ENCODE measurements at regions not wholly inside any gene's neighbourhood (a gene's known extent, or its start where the extent isn't known, plus 50 kb on each side); places are given as distances from the start of the nearest gene placed in this dataset.

DNA sequence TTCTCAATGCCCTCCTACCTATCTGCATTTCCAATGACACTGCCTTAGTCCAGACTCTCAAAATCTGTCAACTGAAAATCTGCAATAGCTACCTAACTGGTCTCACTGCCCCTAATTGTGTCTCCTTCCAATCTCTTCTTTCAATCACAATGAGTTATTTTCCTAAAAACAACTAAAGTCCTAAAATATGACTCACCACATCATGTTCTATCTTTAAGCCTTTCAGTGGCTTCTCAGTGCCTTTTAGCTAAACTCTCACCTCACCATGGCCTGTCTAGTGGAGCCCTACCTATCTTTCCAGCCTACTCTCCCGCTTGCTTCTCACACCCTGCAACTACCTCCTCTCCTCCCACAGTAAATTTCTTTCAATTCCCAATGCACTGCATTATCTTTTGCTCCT, 220.9 kb upstream of the PKDCC start:
- peaks cover 2% of the 10 kb centered on the region for H3K27me3 ChIP-seq (ENCODE audit: control insufficient read depth, insufficient read depth, low read length)
- no peaks in the 10 kb centered on the region for H3K4me1 ChIP-seq (ENCODE audit: control insufficient read depth, extremely low read depth, insufficient read depth, low read length)
- H3K79me2 ChIP-seq (ENCODE audit: control insufficient read depth, insufficient read depth, low read length): no peaks in the 10 kb centered on the region
- H3K4me2 ChIP-seq (ENCODE audit: extremely low read depth, insufficient read depth, low read length): no peak overlapping the region
- DNase-seq (ENCODE audit: low read depth in 2 of 2): no peak
- H4K20me1 ChIP-seq (ENCODE audit: control insufficient read depth, extremely low read depth, insufficient read depth, low read length): no peaks in the 10 kb centered on the region
- H3K27ac ChIP-seq (ENCODE audit: insufficient read depth, low read length): no peak overlapping the region
- no peak overlapping the region for H3K9ac ChIP-seq (ENCODE audit: insufficient read depth, low read length)
- H3K36me3 ChIP-seq (ENCODE audit: control insufficient read depth, insufficient read depth, low read length): no peaks in the 10 kb centered on the region
- no peak overlapping the region for H2AFZ ChIP-seq (ENCODE audit: low read length)
- no peaks in the 10 kb centered on the region for H3K9me3 ChIP-seq (ENCODE audit: control insufficient read depth, insufficient read depth, low read depth, low read length)
- TF ChIP-seq CTCF (conservative IDR thresholded peaks at IDR 0.05 in 1 of 2, IDR thresholded peaks at IDR 0.05 in 1 of 2; ENCODE audit: low read depth in 1 of 2, low read length in 2 of 2) (no peak), EZH2 (IDR thresholded peaks at IDR 0.05; ENCODE audit: low read length, missing control alignments) (no peak)
- no peak overlapping the region for H3K4me3 ChIP-seq (replicated peaks in 1 of 4; ENCODE audit: control extremely low read depth in 1 of 4, insufficient read depth in 1 of 4, low read depth in 3 of 4, low read length in 4 of 4)

- Histone ChIP-seq H3K9ac (ENCODE audit: insufficient read depth, low read length) (no peak overlapping the region), H3K4me2 (ENCODE audit: extremely low read depth, insufficient read depth, low read length) (no peak overlapping the region), H3K36me3 (ENCODE audit: control insufficient read depth, insufficient read depth, low read length) (no peaks in the 10 kb centered on the region), H3K27me3 (ENCODE audit: control insufficient read depth, insufficient read depth, low read length) (peaks cover 6% of the 10 kb centered on the region), H3K27ac (ENCODE audit: insufficient read depth, low read length) (no peak overlapping the region), H2AFZ (ENCODE audit: low read length) (no peak overlapping the region), H3K9me3 (ENCODE audit: control insufficient read depth, insufficient read depth, low read depth, low read length) (no peaks in the 10 kb centered on the region), H3K4me1 (ENCODE audit: control insufficient read depth, extremely low read depth, insufficient read depth, low read length) (no peaks in the 10 kb centered on the region), H4K20me1 (ENCODE audit: control insufficient read depth, extremely low read depth, insufficient read depth, low read length) (no peaks in the 10 kb centered on the region), H3K79me2 (ENCODE audit: control insufficient read depth, insufficient read depth, low read length) (no peaks in the 10 kb centered on the region), H3K4me3 (replicated peaks in 1 of 4; ENCODE audit: control extremely low read depth in 1 of 4, insufficient read depth in 1 of 4, low read depth in 3 of 4, low read length in 4 of 4) (no peak overlapping the region)
- no peak for DNase-seq (ENCODE audit: low read depth in 2 of 2)
- TF ChIP-seq CTCF (conservative IDR thresholded peaks at IDR 0.05 in 1 of 2, IDR thresholded peaks at IDR 0.05 in 1 of 2; ENCODE audit: low read depth in 1 of 2, low read length in 2 of 2): no peak
- TF ChIP-seq EZH2 (IDR thresholded peaks at IDR 0.05; ENCODE audit: low read length, missing control alignments): no peak
These were observed 220.4 kb upstream of the PKDCC start for GRCh38 chr2:41827354-41827971.

- Histone ChIP-seq H3K4me2 (ENCODE audit: extremely low read depth, insufficient read depth, low read length) (no peak overlapping the region), H3K9me3 (ENCODE audit: control insufficient read depth, insufficient read depth, low read depth, low read length) (no peaks in the 10 kb centered on the region), H3K4me1 (ENCODE audit: control insufficient read depth, extremely low read depth, insufficient read depth, low read length) (no peaks in the 10 kb centered on the region), H3K36me3 (ENCODE audit: control insufficient read depth, insufficient read depth, low read length) (no peaks in the 10 kb centered on the region), H2AFZ (ENCODE audit: low read length) (no peak overlapping the region), H3K27ac (ENCODE audit: insufficient read depth, low read length) (no peak overlapping the region), H4K20me1 (ENCODE audit: control insufficient read depth, extremely low read depth, insufficient read depth, low read length) (no peaks in the 10 kb centered on the region), H3K79me2 (ENCODE audit: control insufficient read depth, insufficient read depth, low read length) (no peaks in the 10 kb centered on the region), H3K4me3 (replicated peaks in 1 of 4; ENCODE audit: control extremely low read depth in 1 of 4, insufficient read depth in 1 of 4, low read depth in 3 of 4, low read length in 4 of 4) (no peak overlapping the region), H3K9ac (ENCODE audit: insufficient read depth, low read length) (no peak overlapping the region), H3K27me3 (ENCODE audit: control insufficient read depth, insufficient read depth, low read length) (peaks cover 10% of the 10 kb centered on the region)
- no peak for TF ChIP-seq EZH2 (IDR thresholded peaks at IDR 0.05; ENCODE audit: low read length, missing control alignments)
- no peak for TF ChIP-seq CTCF (conservative IDR thresholded peaks at IDR 0.05 in 1 of 2, IDR thresholded peaks at IDR 0.05 in 1 of 2; ENCODE audit: low read depth in 1 of 2, low read length in 2 of 2)
- no peak for DNase-seq (ENCODE audit: low read depth in 2 of 2)
These were observed 219.7 kb upstream of the PKDCC start for GRCh38 chr2:41828052-41828643.

All from fibroblast of lung (primary cell).